Common myeloid progenitor, CD34-positive (primary cell): ENCODE measurements at regions not wholly inside any gene's neighbourhood (a gene's known extent, or its start where the extent isn't known, plus 50 kb on each side); places are given as distances from the start of the nearest gene placed in this dataset.

Source experiments
- CTCF ChIA-PET: fragments of 350-600 bp; sonication (Branson Sonifier 250); formaldehyde crosslinking; loops from one replicate; lab custom pipeline; 2021; ENCODE audit warnings: antibody characterized with exemption; lab: Charles Lee
- POLR2A ChIA-PET: fragments of 350-600 bp; sonication (Branson Sonifier 250); formaldehyde crosslinking; loops from one replicate; lab custom pipeline; 2021; ENCODE audit warnings: antibody characterized with exemption; lab: Charles Lee
- DNase-seq, 3 donors: peaks; one replicate each; pipeline versions ENCODE4 v3.0.0 to v3.0.0-alpha.2; 2013
- H3K27ac ChIP-seq, 2 experiments: 1 replicate in 1 of 2; 2 replicates in 1 of 2; pipeline ENCODE4 v1.7.0; 2013; ENCODE audit warnings: inconsistent platforms in 2 of 2, low read length in 2 of 2, mild to moderate bottlenecking in 2 of 2, low read depth in 1 of 2, moderate library complexity in 1 of 2; ENCODE audit not compliant: severe bottlenecking in 2 of 2, insufficient read depth in 1 of 2, poor library complexity in 1 of 2
- H3K27me3 ChIP-seq, 5 experiments: replicated peaks in 2 of 5; 1 replicate in 3 of 5; 2 replicates in 2 of 5; pipeline versions ENCODE4 v1.6.1 to v1.7.0; 2013; ENCODE audit warnings: low read length in 4 of 5, mild to moderate bottlenecking in 2 of 5, moderate library complexity in 2 of 5, inconsistent platforms in 1 of 5; ENCODE audit not compliant: insufficient read depth in 5 of 5, control insufficient read depth in 4 of 5
- H3K36me3 ChIP-seq, 4 experiments: 1 replicate in 2 of 4; 2 replicates in 2 of 4; pipeline versions ENCODE4 v1.6.1 to v1.7.0; 2013; ENCODE audit warnings: low read length in 3 of 4, control low read depth in 1 of 4, mild to moderate bottlenecking in 1 of 4; ENCODE audit not compliant: control insufficient read depth in 4 of 4, insufficient read depth in 4 of 4
- H3K4me1 ChIP-seq, 4 experiments: 1 replicate in 3 of 4; 2 replicates in 1 of 4; pipeline versions ENCODE4 v1.6.1 to v1.7.1; 2013; ENCODE audit warnings: low read length in 3 of 4, mild to moderate bottlenecking in 3 of 4, control low read depth in 1 of 4, inconsistent platforms in 1 of 4, moderate library complexity in 1 of 4; ENCODE audit not compliant: control insufficient read depth in 4 of 4, insufficient read depth in 4 of 4; ENCODE audit errors: control extremely low read depth in 1 of 4
- H3K4me3 ChIP-seq, 7 experiments: 1 replicate in 4 of 7; 2 replicates in 3 of 7; pipeline versions ENCODE4 v1.5.1 to v1.7.0; 2013; ENCODE audit warnings: mild to moderate bottlenecking in 7 of 7, low read length in 6 of 7, moderate library complexity in 6 of 7, inconsistent platforms in 2 of 7, low read depth in 2 of 7, control low read depth in 1 of 7; ENCODE audit not compliant: insufficient read depth in 4 of 7, control insufficient read depth in 1 of 7; ENCODE audit errors: extremely low read depth in 1 of 7
- H3K9me3 ChIP-seq, 5 experiments: 1 replicate in 4 of 5; 2 replicates in 1 of 5; pipeline versions ENCODE4 v1.6.1 to v1.7.1; 2013; ENCODE audit warnings: low read length in 4 of 5, mild to moderate bottlenecking in 2 of 5, inconsistent platforms in 1 of 5, low read depth in 1 of 5, moderate library complexity in 1 of 5; ENCODE audit not compliant: control insufficient read depth in 4 of 5, insufficient read depth in 2 of 5; ENCODE audit errors: control extremely low read depth in 1 of 5
- WGBS: methylation state at CpG from one replicate; pipeline ENCODE4 v1.1.5; 2013; ENCODE audit not compliant: insufficient coverage; 5-methylcytosine and 5-hydroxymethylcytosine counted together

DNA sequence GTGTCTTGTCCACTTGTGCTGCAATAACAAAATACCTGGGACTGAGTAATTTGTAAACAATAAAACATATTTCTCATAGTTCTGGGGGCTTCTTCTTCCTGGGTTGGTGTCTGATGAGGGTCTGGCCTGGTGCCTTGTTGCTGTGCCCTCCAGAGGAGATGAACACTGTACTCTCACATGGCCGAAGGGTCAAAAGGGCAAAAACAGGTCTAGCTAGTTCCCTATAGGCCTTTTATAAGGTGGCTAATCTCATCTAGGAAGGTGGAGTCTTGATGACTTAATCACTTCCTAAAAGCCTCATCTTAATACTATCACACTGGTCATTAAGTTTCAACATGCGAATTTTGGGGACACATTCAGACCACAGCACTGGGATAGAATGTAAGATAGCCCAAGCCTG is 228.4 kb downstream of the TLE3 start:
- POLR2A ChIA-PET: no interaction called here
- no peaks in the 10 kb centered on the region for H3K4me1 ChIP-seq
- WGBS: 50% methylated on average over 2 of the region's 2 CpGs

GRCh38 chr15:69869881-69870505 is 227.7 kb downstream of the TLE3 start:
- no peaks in the 10 kb centered on the region for H3K4me1 ChIP-seq
- CTCF ChIA-PET: interaction anchor here (0.9 kb wide), 1 partner anchor 58 kb away, joined by 3 read pairs; no protein-coding TSS in a partner anchor
- peaks cover 0 to 14% (median 8%) of the 10 kb centered on the region in 5 experiments for H3K9me3 ChIP-seq
- no peaks in the 10 kb centered on the region for H3K36me3 ChIP-seq
- DNase-seq: no peak
- no peaks in the 10 kb centered on the region for H3K27me3 ChIP-seq
- 100% methylated on average over 8 of the region's 9 CpGs for WGBS
- H3K27ac ChIP-seq: no peak overlapping the region
- POLR2A ChIA-PET: no interaction called here
- H3K4me3 ChIP-seq: no peak overlapping the region

More for the DNA sequence above, 228.4 kb downstream of the TLE3 start:
- H3K27ac ChIP-seq: no peak overlapping the region
- CTCF ChIA-PET: interaction anchor here (0.9 kb wide), 1 partner anchor 58 kb away, joined by 3 read pairs; no protein-coding TSS in a partner anchor
- DNase-seq: no peak
- H3K27me3 ChIP-seq: no peaks in the 10 kb centered on the region
- H3K9me3 ChIP-seq: peaks cover 0 to 11% (median 5%) of the 10 kb centered on the region in 5 experiments
- no peak overlapping the region for H3K4me3 ChIP-seq
- no peaks in the 10 kb centered on the region for H3K36me3 ChIP-seq

- WGBS: 95% methylated on average over 5 of the region's 7 CpGs
- POLR2A ChIA-PET: no interaction called here
- H3K9me3 ChIP-seq: peaks cover 0 to 14% (median 8%) of the 10 kb centered on the region in 5 experiments
- no peaks in the 10 kb centered on the region for H3K36me3 ChIP-seq
- no peaks in the 10 kb centered on the region for H3K27me3 ChIP-seq
- CTCF ChIA-PET: no interaction called here
- DNase-seq: no peak
- no peak overlapping the region for H3K4me3 ChIP-seq
- H3K27ac ChIP-seq: no peak overlapping the region
- no peaks in the 10 kb centered on the region for H3K4me1 ChIP-seq
Measured at GRCh38 chr15:69871511-69872134, 226.1 kb downstream of the TLE3 start.

DNA sequence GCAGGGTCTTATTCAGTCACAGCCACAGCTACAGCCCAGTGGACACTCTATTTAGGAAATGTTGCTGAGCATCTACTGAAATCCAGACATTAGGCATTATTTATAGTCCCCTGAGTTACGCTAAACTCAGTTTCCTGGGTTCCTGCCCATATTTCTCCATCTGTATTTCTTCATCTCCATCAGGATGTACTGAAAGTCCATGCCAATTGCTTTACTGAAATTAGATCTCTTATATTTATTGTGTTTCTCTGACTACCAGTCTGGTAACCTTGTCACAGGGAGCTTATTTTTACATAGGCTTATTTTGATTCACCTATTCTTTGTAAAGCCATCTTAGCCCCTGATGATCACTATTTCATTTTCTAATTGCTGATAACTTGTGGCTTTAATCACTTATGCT is 223.9 kb downstream of the TLE3 start:
- Histone ChIP-seq H3K4me3 (no peak overlapping the region), H3K4me1 (no peaks in the 10 kb centered on the region), H3K9me3 (peaks cover 0 to 14% (median 8%) of the 10 kb centered on the region in 5 experiments), H3K27ac (no peak overlapping the region), H3K36me3 (no peaks in the 10 kb centered on the region), H3K27me3 (no peaks in the 10 kb centered on the region)
- DNase-seq: no peak
- POLR2A ChIA-PET: no interaction called here
- CTCF ChIA-PET: interaction anchor here (0.7 to 1.5 kb wide), 2 partner anchors 15 to 18 kb away, joined by 3 to 4 read pairs; no protein-coding TSS in a partner anchor
- WGBS: no CpG with 5 or more reads among the region's 1 CpG

DNA sequence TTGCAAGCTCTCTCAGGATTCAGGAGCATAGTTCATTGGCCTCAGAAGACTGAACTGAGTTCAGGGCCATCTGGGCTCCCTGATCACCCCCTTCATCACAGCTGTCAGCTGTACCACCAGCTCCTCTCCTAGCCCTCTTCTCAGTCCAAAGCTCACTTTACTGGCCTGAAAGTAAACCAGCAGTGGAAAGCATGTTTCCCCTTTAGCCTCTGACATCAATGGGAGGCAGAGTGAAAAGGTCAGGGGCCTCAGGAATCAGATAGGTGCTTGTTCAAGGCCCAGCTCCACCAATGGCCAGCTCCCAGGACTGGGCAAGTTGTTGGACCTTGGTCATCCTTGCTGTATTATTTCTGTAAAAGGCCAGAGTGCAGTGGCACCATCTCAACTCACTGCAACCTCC is 223.4 kb downstream of the TLE3 start:
- POLR2A ChIA-PET: no interaction called here

GRCh38 chr15:69876064-69876940 is 221.4 kb downstream of the TLE3 start:
- Histone ChIP-seq H3K4me1 (no peaks in the 10 kb centered on the region), H3K4me3 (no peak overlapping the region), H3K9me3 (peaks cover 0 to 14% (median 8%) of the 10 kb centered on the region in 5 experiments), H3K27ac (no peak overlapping the region), H3K36me3 (no peaks in the 10 kb centered on the region), H3K27me3 (no peaks in the 10 kb centered on the region)
- 98% methylated on average over 23 of the region's 31 CpGs for WGBS
- DNase-seq: no peak
- ChIA-PET POLR2A (no interaction called here), CTCF (no interaction called here)

More for the DNA sequence above, 223.4 kb downstream of the TLE3 start:
- no peak overlapping the region for H3K4me3 ChIP-seq
- no peak overlapping the region for H3K27ac ChIP-seq
- no peaks in the 10 kb centered on the region for H3K27me3 ChIP-seq
- H3K4me1 ChIP-seq: no peaks in the 10 kb centered on the region
- no peaks in the 10 kb centered on the region for H3K36me3 ChIP-seq
- CTCF ChIA-PET: interaction anchor here (1.5 kb wide), 1 partner anchor 18 kb away, joined by 4 read pairs; no protein-coding TSS in a partner anchor
- peaks cover 0 to 14% (median 8%) of the 10 kb centered on the region in 5 experiments for H3K9me3 ChIP-seq
- no peak for DNase-seq
